ENCODE measurements at regions not wholly inside any gene's neighbourhood (a gene's known extent, or its start where the extent isn't known, plus 50 kb on each side); places are given as distances from the start of the nearest gene placed in this dataset.

GRCh38 chr16:7031031-7031430, 301.6 kb upstream of the RBFOX1 start:
- Histone ChIP-seq H3K9me2 (ENCODE audit: insufficient read depth) (no peaks in the 10 kb centered on the region), H3K4me1 (ENCODE audit: insufficient read depth) (no peaks in the 10 kb centered on the region), H3K27ac (ENCODE audit: low read depth) (no peak overlapping the region), H3K36me3 (ENCODE audit: insufficient read depth) (0 out of 2 replicates have a peak, but pooled peaks cover 6% of the 10 kb centered on the region), H2AFZ (no peak overlapping the region), H3F3A (replicated peaks; ENCODE audit: low read depth) (no peaks in the 10 kb centered on the region), H3K27me3 (ENCODE audit: insufficient read depth) (no peaks in the 10 kb centered on the region), H4K20me1 (replicated peaks; ENCODE audit: insufficient read depth) (no peaks in the 10 kb centered on the region), H3K4me2 (no peak overlapping the region), H3K79me2 (replicated peaks; ENCODE audit: insufficient read depth) (no peaks in the 10 kb centered on the region), H3K4me3 (no peak overlapping the region)
- Mint-ChIP-seq H3K4me3 (no peak overlapping the region), H3K36me3 (ENCODE audit: low read depth) (no peaks in the 10 kb centered on the region; the same call in 2 of the 3 replicates), H3K9me3 (peaks cover 70% of the 10 kb centered on the region), H3K4me1 (peaks cover 14% of the 10 kb centered on the region), H3K27me3 (ENCODE audit: insufficient read depth, low read depth, poor library complexity) (peaks cover 11% of the 10 kb centered on the region), H3K27ac (no peak overlapping the region)
- DNase-seq (ENCODE audit: low spot score) (no peak), ATAC-seq (no peak)
- TF ChIP-seq JUNB (IDR thresholded peaks at IDR 0.05; ENCODE audit: unreplicated experiment) (no peak), POLR2AphosphoS5 (IDR thresholded peaks at IDR 0.05; ENCODE audit: low read depth) (no peak), CTCF (conservative IDR thresholded peaks at IDR 0.05; ENCODE audit: low read depth in 2 of 2) (no peak), EZH2 (IDR thresholded peaks at IDR 0.05; ENCODE audit: low read depth, unreplicated experiment) (no peak), ZNF114 (CRISPR knock-in tag; IDR thresholded peaks at IDR 0.05) (no peak), ZNF331 (CRISPR knock-in tag; IDR thresholded peaks at IDR 0.05; ENCODE audit: low read depth) (no peak), NANOG (IDR thresholded peaks at IDR 0.05; ENCODE audit: borderline replicate concordance) (no peak), EZH2phosphoT487 (IDR thresholded peaks at IDR 0.05; ENCODE audit: unreplicated experiment) (no peak), CREB1 (CRISPR knock-in tag; IDR thresholded peaks at IDR 0.05; ENCODE audit: low read depth) (no peak)

GRCh38 chr16:7027401-7027800, 305.2 kb upstream of the RBFOX1 start:
- Histone ChIP-seq H3K4me2 (no peak overlapping the region), H3K27ac (ENCODE audit: low read depth) (no peak overlapping the region), H3K36me3 (ENCODE audit: insufficient read depth) (0 out of 2 replicates have a peak, but pooled peaks cover under 1% of the 10 kb centered on the region), H3K79me2 (replicated peaks; ENCODE audit: insufficient read depth) (no peaks in the 10 kb centered on the region), H4K20me1 (replicated peaks; ENCODE audit: insufficient read depth) (no peaks in the 10 kb centered on the region), H3K27me3 (ENCODE audit: insufficient read depth) (no peaks in the 10 kb centered on the region), H3K4me3 (no peak overlapping the region), H3K9me2 (ENCODE audit: insufficient read depth) (no peaks in the 10 kb centered on the region), H3K4me1 (ENCODE audit: insufficient read depth) (no peaks in the 10 kb centered on the region), H3F3A (replicated peaks; ENCODE audit: low read depth) (no peaks in the 10 kb centered on the region), H2AFZ (no peak overlapping the region)
- ATAC-seq (peak; percentile 11; the same call in 1 of the 3 replicates), DNase-seq (ENCODE audit: low spot score) (no peak)
- Mint-ChIP-seq H3K27me3 (ENCODE audit: insufficient read depth, low read depth, poor library complexity) (peaks cover 6% of the 10 kb centered on the region), H3K4me1 (peaks cover 9% of the 10 kb centered on the region), H3K36me3 (ENCODE audit: low read depth) (no peaks in the 10 kb centered on the region; the same call in 2 of the 3 replicates), H3K27ac (no peak overlapping the region), H3K9me3 (peaks cover 61% of the 10 kb centered on the region), H3K4me3 (no peak overlapping the region)
- no peak for TF ChIP-seq ZNF462 (CRISPR knock-in tag; IDR thresholded peaks at IDR 0.05)
- no peak for TF ChIP-seq CTCF (conservative IDR thresholded peaks at IDR 0.05; ENCODE audit: low read depth in 2 of 2)
- TF ChIP-seq CREB1 (CRISPR knock-in tag; IDR thresholded peaks at IDR 0.05; ENCODE audit: low read depth): no peak
- TF ChIP-seq JUNB (IDR thresholded peaks at IDR 0.05; ENCODE audit: unreplicated experiment): no peak
- TF ChIP-seq NANOG (IDR thresholded peaks at IDR 0.05; ENCODE audit: borderline replicate concordance): no peak
- no peak for TF ChIP-seq EZH2phosphoT487 (IDR thresholded peaks at IDR 0.05; ENCODE audit: unreplicated experiment)
